ENCODE measurements at regions not wholly inside any gene's neighbourhood (a gene's known extent, or its start where the extent isn't known, plus 50 kb on each side); places are given as distances from the start of the nearest gene placed in this dataset.

DNA sequence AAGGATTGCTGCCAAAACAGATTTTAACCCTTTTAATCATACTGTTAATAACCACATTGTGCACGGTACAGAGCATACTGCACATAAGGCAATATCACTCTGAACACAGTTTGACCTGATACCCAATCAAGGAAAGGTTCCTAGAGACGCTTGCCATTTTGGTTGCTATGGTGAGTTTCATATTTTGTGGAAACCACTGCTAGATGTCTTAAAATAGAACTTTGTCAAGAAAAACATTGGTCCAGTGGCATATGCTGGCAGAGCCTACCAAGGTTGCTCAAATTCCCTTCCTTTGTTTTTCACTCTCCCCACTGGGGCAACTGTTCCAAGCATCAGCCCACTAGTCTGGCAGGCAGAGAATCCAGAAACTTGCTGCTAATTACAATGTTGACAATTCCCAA lies 114.8 kb upstream of the DPYD start:
- Histone ChIP-seq H3K9me3 (ENCODE audit: control insufficient read depth in 4 of 4, insufficient read depth in 3 of 4, low read length in 3 of 4) (no peaks in the 10 kb centered on the region), H3K4me1 (ENCODE audit: control insufficient read depth in 5 of 5, insufficient read depth in 5 of 5, low read length in 5 of 5) (no peaks in the 10 kb centered on the region), H3K27me3 (ENCODE audit: control insufficient read depth in 3 of 3, insufficient read depth in 3 of 3, low read length in 2 of 3) (peaks cover 0 to 4% (median 2%) of the 10 kb centered on the region in 3 donors), H3K36me3 (ENCODE audit: control insufficient read depth in 4 of 4, insufficient read depth in 4 of 4, low read length in 4 of 4) (no peaks in the 10 kb centered on the region), H3K27ac (ENCODE audit: low read depth in 1 of 2, low read length in 1 of 2) (no peak overlapping the region), H3K9ac (ENCODE audit: insufficient read depth in 1 of 2, low read length in 2 of 2) (no peak overlapping the region), H3K4me3 (no peak overlapping the region)
- TF ChIP-seq CTCF (IDR thresholded peaks at IDR 0.05; ENCODE audit: control extremely low read depth, extremely low read depth), result no peak
- WGBS, 2 donors, result 73 to 88% methylated on average over 2 of the region's 2 CpGs
- DNase-seq (no peak), ATAC-seq (ENCODE audit: insufficient read depth, low FRiP score) (no peak)

GRCh38 chr1:98034505-98034904 lies 113.7 kb upstream of the DPYD start:
- WGBS, 2 donors, result 60 to 80% methylated on average over 3 of the region's 3 CpGs
- no peak for ATAC-seq (ENCODE audit: insufficient read depth, low FRiP score)
- DNase-seq, result no peak
- Histone ChIP-seq H3K27me3 (ENCODE audit: control insufficient read depth in 3 of 3, insufficient read depth in 3 of 3, low read length in 2 of 3) (peaks cover 0 to 2% (median 2%) of the 10 kb centered on the region in 3 donors), H3K27ac (ENCODE audit: low read depth in 1 of 2, low read length in 1 of 2) (no peak overlapping the region), H3K4me1 (ENCODE audit: control insufficient read depth in 5 of 5, insufficient read depth in 5 of 5, low read length in 5 of 5) (no peaks in the 10 kb centered on the region), H3K9me3 (ENCODE audit: control insufficient read depth in 4 of 4, insufficient read depth in 3 of 4, low read length in 3 of 4) (no peaks in the 10 kb centered on the region), H3K36me3 (ENCODE audit: control insufficient read depth in 4 of 4, insufficient read depth in 4 of 4, low read length in 4 of 4) (no peaks in the 10 kb centered on the region), H3K9ac (ENCODE audit: insufficient read depth in 1 of 2, low read length in 2 of 2) (no peak overlapping the region), H3K4me3 (no peak overlapping the region)
- TF ChIP-seq CTCF (IDR thresholded peaks at IDR 0.05; ENCODE audit: control extremely low read depth, extremely low read depth), result no peak

- ATAC-seq (ENCODE audit: insufficient read depth, low FRiP score), result no peak
- TF ChIP-seq CTCF (IDR thresholded peaks at IDR 0.05; ENCODE audit: control extremely low read depth, extremely low read depth), result no peak
- DNase-seq, result no peak
- no peak overlapping the region for H3K9ac ChIP-seq (ENCODE audit: insufficient read depth in 1 of 2, low read length in 2 of 2)
- whole genome bisulfite sequencing, 2 donors, result 82 to 88% methylated on average over 1 of the region's 1 CpG
- no peaks in the 10 kb centered on the region for H3K4me1 ChIP-seq (ENCODE audit: control insufficient read depth in 5 of 5, insufficient read depth in 5 of 5, low read length in 5 of 5)
- H3K27ac ChIP-seq (ENCODE audit: low read depth in 1 of 2, low read length in 1 of 2), result no peak overlapping the region
- H3K4me3 ChIP-seq, result no peak overlapping the region
- H3K36me3 ChIP-seq (ENCODE audit: control insufficient read depth in 4 of 4, insufficient read depth in 4 of 4, low read length in 4 of 4), result no peaks in the 10 kb centered on the region
- peaks cover 0 to 2% (median 2%) of the 10 kb centered on the region in 3 donors for H3K27me3 ChIP-seq (ENCODE audit: control insufficient read depth in 3 of 3, insufficient read depth in 3 of 3, low read length in 2 of 3)
- H3K9me3 ChIP-seq (ENCODE audit: control insufficient read depth in 4 of 4, insufficient read depth in 3 of 4, low read length in 3 of 4), result no peaks in the 10 kb centered on the region
Observed at GRCh38 chr1:98032958-98033357, 112.1 kb upstream of the DPYD start.

GRCh38 chr1:98030976-98031375 lies 110.1 kb upstream of the DPYD start:
- no peak overlapping the region for H3K9ac ChIP-seq (ENCODE audit: insufficient read depth in 1 of 2, low read length in 2 of 2)
- H3K4me3 ChIP-seq, result no peak overlapping the region
- no peaks in the 10 kb centered on the region for H3K36me3 ChIP-seq (ENCODE audit: control insufficient read depth in 4 of 4, insufficient read depth in 4 of 4, low read length in 4 of 4)
- 81 to 91% methylated on average over 3 of the region's 3 CpGs for WGBS, 2 donors
- no peak for TF ChIP-seq CTCF (IDR thresholded peaks at IDR 0.05; ENCODE audit: control extremely low read depth, extremely low read depth)
- H3K27ac ChIP-seq (ENCODE audit: low read depth in 1 of 2, low read length in 1 of 2), result no peak overlapping the region
- H3K4me1 ChIP-seq (ENCODE audit: control insufficient read depth in 5 of 5, insufficient read depth in 5 of 5, low read length in 5 of 5), result no peaks in the 10 kb centered on the region
- DNase-seq (no peak), ATAC-seq (ENCODE audit: insufficient read depth, low FRiP score) (no peak)
- H3K9me3 ChIP-seq (ENCODE audit: control insufficient read depth in 4 of 4, insufficient read depth in 3 of 4, low read length in 3 of 4), result no peaks in the 10 kb centered on the region
- H3K27me3 ChIP-seq (ENCODE audit: control insufficient read depth in 3 of 3, insufficient read depth in 3 of 3, low read length in 2 of 3), result peaks cover 0 to 2% (median 0%) of the 10 kb centered on the region in 3 donors
